ENCODE measurements at regions not wholly inside any gene's neighbourhood (a gene's known extent, or its start where the extent isn't known, plus 50 kb on each side); places are given as distances from the start of the nearest gene placed in this dataset.

DNA sequence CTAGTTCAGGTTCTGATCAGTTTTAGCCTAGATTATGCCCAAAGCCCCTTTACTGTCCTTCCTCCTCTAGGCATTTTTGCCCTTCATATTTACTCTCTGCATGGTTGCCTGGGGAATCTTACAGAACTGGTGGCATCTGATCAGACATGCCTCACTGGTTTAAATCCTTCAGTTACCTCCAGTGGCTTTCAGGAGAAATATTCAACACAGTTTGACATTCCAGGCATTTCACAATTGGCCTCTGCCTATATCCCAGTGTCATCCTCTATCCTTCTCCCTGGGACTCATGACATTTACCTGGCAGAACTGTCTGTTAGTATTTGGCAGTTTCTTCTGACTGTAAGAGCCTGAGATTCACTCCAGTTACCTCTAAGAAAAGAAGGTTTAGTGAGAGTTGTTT, 152.9 kb upstream of the MEIS1 start:
- no peak overlapping the region for H3K27ac ChIP-seq
- TF ChIP-seq ZFX (IDR thresholded peaks at IDR 0.05) = no peak
- TF ChIP-seq, protein P1, sequence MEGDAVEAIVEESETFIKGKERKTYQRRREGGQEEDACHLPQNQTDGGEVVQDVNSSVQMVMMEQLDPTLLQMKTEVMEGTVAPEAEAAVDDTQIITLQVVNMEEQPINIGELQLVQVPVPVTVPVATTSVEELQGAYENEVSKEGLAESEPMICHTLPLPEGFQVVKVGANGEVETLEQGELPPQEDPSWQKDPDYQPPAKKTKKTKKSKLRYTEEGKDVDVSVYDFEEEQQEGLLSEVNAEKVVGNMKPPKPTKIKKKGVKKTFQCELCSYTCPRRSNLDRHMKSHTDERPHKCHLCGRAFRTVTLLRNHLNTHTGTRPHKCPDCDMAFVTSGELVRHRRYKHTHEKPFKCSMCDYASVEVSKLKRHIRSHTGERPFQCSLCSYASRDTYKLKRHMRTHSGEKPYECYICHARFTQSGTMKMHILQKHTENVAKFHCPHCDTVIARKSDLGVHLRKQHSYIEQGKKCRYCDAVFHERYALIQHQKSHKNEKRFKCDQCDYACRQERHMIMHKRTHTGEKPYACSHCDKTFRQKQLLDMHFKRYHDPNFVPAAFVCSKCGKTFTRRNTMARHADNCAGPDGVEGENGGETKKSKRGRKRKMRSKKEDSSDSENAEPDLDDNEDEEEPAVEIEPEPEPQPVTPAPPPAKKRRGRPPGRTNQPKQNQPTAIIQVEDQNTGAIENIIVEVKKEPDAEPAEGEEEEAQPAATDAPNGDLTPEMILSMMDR (conservative IDR thresholded peaks at IDR 0.05) = no peak

GRCh38 chr2:66279024-66279423, 155.9 kb upstream of the MEIS1 start:
- no peak overlapping the region for H3K27ac ChIP-seq
- TF ChIP-seq ZFX (IDR thresholded peaks at IDR 0.05) = no peak
- TF ChIP-seq, protein P1 (conservative IDR thresholded peaks at IDR 0.05) = no peak

DNA sequence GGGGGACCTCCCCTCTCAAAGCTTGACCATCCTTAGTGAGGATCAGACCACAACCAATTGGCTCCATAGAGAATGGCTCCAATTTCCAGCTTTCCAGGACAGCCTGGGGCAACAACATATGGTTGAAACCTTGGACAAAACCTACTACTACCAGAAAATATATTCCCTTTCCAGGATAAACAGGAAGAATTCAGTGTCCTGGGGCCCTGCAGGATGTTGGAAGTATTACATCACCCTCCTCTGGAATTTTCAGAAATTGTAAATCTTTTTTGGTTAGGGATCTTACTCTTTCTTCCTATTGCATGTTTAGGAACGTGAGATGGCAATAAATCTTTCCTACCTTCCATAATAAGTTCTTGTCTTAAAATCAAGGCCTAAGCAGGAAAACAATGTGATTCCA, 158.9 kb upstream of the MEIS1 start:
- no peak overlapping the region for H3K27ac ChIP-seq
- TF ChIP-seq, protein P1 (conservative IDR thresholded peaks at IDR 0.05) = no peak; the same call in 1 of the 2 replicates
- no peak for TF ChIP-seq ZFX (IDR thresholded peaks at IDR 0.05)

GRCh38 chr2:66273933-66274490, 160.9 kb upstream of the MEIS1 start:
- no peak for TF ChIP-seq ZFX (IDR thresholded peaks at IDR 0.05)
- TF ChIP-seq, protein P1 (conservative IDR thresholded peaks at IDR 0.05) = no peak
- no peak overlapping the region for H3K27ac ChIP-seq

DNA sequence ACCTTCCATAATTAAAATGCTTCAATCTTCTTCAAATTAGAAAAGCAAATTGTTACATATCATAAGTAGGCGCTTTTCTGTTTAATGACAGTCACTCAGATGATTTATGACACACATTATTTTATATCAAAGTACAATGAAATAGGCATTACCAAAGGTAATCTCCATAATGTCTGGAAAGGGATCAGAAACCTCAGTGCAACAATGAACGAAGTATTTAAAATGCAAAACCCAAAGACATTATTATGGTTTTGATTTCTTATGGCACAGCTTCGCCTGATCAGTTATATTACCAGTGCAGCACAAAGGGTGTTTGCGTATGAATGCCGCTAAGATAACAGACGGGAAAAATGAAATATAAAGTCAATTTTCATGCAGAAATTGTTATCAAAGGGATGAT, 162.2 kb upstream of the MEIS1 start:
- TF ChIP-seq, protein P1 (conservative IDR thresholded peaks at IDR 0.05) = no peak
- no peak for TF ChIP-seq ZFX (IDR thresholded peaks at IDR 0.05)
- no peak overlapping the region for H3K27ac ChIP-seq

DNA sequence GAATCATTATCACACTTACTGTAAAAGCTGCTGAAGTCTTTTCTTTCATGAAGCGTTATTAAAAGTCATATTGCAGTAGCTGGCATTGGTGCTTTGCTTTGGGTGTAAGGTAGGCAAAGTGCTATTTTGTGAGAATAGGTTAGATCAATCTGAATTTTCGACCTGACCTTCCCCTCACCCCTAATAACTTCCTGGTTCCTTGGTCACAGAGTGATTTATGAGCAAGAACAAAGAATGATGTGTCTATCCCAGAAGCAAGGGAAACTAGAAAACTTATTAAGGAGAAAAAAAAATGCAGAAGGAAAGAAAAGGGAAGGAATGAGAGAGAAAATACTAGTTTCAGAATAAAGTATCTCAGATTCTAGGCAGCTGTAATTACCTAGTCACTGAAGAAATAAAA, 163.1 kb upstream of the MEIS1 start:
- TF ChIP-seq, protein P1 (conservative IDR thresholded peaks at IDR 0.05) = no peak
- TF ChIP-seq ZFX (IDR thresholded peaks at IDR 0.05) = no peak
- H3K27ac ChIP-seq = no peak overlapping the region

DNA sequence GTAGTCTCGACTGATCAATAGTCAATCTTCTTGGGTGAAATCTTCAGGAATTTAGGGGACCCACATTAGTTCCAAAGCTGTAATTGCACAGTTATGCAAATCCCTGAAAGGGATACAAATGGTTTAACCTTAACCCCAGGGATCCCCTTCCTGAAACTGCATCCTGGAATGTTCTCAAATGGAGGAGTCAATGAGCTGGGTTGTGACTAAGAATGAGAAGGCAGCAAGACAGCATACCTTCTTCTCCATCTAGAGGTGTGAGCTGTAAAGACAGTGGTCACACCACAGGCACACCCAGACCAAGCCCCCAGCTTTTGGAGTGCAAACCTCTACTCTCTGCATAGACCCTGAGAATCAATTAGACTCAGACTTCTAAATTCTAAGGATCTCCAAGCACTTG, 164.7 kb upstream of the MEIS1 start:
- H3K27ac ChIP-seq = no peak overlapping the region
- TF ChIP-seq ZFX (IDR thresholded peaks at IDR 0.05) = no peak
- TF ChIP-seq, protein P1 (conservative IDR thresholded peaks at IDR 0.05) = no peak

All from C4-2B (cell line).